ENCODE measurements at regions not wholly inside any gene's neighbourhood (a gene's known extent, or its start where the extent isn't known, plus 50 kb on each side); places are given as distances from the start of the nearest gene placed in this dataset.

DNA sequence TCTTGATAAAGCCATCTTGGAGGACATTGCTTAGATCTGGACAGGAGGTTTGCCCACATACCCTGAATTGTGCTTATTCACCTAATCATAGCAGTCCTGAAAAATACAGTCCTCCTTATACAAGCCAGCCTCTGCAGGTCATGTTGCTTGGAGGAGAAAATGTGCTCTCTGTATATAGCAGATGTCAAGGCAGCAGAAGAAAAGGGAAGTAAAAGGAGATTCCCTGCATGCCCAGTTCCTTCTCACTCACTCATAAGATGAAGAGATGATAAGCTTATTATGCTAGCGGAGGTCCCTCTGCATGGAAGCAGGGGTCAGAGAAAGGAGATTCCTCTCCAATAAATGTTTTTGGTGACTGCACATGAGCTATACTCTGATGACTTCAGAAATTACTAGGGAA, 458.8 kb upstream of the ZMIZ1 start:
- TF ChIP-seq CTCF (conservative IDR thresholded peaks at IDR 0.05; ENCODE audit: low read length) (no peak), EZH2phosphoT487 (IDR thresholded peaks at IDR 0.05; ENCODE audit: borderline replicate concordance, low read depth, low read length) (no peak)

All from OCI-LY7 (cell line).